Small intestine (tissue), 7 donors: ENCODE measurements at regions not wholly inside any gene's neighbourhood (a gene's known extent, or its start where the extent isn't known, plus 50 kb on each side); places are given as distances from the start of the nearest gene placed in this dataset.

Experiments used
- DNase-seq, 2 donors: peaks; one replicate each; pipeline versions ENCODE4 v3.0.0 to v3.0.0-alpha.2; 2013
- FAIRE-seq: peaks from 2 replicates; lab custom pipeline; 2012; peaks lifted over from hg19 to GRCh38; lab: Jason Lieb, UNC
- H3K27ac ChIP-seq, 3 donors: one replicate each; pipeline ENCODE4 v1.5.1; 2013; ENCODE audit warnings: low read length in 2 of 3, mild to moderate bottlenecking in 2 of 3, control low read depth in 1 of 3, inconsistent platforms in 1 of 3, low read depth in 1 of 3, moderate library complexity in 1 of 3
- H3K27me3 ChIP-seq, 3 donors: one replicate each; pipeline ENCODE4 v1.6.1; 2013; ENCODE audit warnings: low read length in 3 of 3, inconsistent platforms in 1 of 3; ENCODE audit not compliant: control insufficient read depth in 3 of 3, insufficient read depth in 3 of 3
- H3K36me3 ChIP-seq, 3 donors: one replicate each; pipeline ENCODE4 v1.6.1; 2013; ENCODE audit warnings: low read length in 3 of 3, inconsistent platforms in 1 of 3, low read depth in 1 of 3, mild to moderate bottlenecking in 1 of 3, moderate library complexity in 1 of 3; ENCODE audit not compliant: control insufficient read depth in 3 of 3, insufficient read depth in 2 of 3
- H3K4me1 ChIP-seq, 3 donors: one replicate each; pipeline ENCODE4 v1.6.1; 2013; ENCODE audit warnings: low read length in 2 of 3, inconsistent platforms in 1 of 3, low read depth in 1 of 3, mild to moderate bottlenecking in 1 of 3, moderate library complexity in 1 of 3; ENCODE audit not compliant: control insufficient read depth in 3 of 3, insufficient read depth in 2 of 3
- H3K4me3 ChIP-seq, 3 donors: one replicate each; pipeline ENCODE4 v1.5.1; 2013; ENCODE audit warnings: low read length in 3 of 3, control low read depth in 1 of 3, inconsistent platforms in 1 of 3, low read depth in 1 of 3, mild to moderate bottlenecking in 1 of 3, moderate library complexity in 1 of 3
- H3K9me3 ChIP-seq, 2 donors: one replicate each; pipeline ENCODE4 v1.6.1; 2013; ENCODE audit warnings: low read depth in 1 of 2, low read length in 1 of 2; ENCODE audit not compliant: control insufficient read depth in 2 of 2, insufficient read depth in 1 of 2
- WGBS, 3 donors: extraction: QIAGEN DNeasy Blood & Tissue Kit; methylation state at CpG; one replicate each; pipeline ENCODE4 v1.1.7; 2013; 5-methylcytosine and 5-hydroxymethylcytosine counted together
- donor health status: healthy with polysubstance abuse.
- donor health status: control.
- donor health status: control.
- donor health status: Bipolar disorder and iron deficiency.
- donor health status: healthy.

DNA sequence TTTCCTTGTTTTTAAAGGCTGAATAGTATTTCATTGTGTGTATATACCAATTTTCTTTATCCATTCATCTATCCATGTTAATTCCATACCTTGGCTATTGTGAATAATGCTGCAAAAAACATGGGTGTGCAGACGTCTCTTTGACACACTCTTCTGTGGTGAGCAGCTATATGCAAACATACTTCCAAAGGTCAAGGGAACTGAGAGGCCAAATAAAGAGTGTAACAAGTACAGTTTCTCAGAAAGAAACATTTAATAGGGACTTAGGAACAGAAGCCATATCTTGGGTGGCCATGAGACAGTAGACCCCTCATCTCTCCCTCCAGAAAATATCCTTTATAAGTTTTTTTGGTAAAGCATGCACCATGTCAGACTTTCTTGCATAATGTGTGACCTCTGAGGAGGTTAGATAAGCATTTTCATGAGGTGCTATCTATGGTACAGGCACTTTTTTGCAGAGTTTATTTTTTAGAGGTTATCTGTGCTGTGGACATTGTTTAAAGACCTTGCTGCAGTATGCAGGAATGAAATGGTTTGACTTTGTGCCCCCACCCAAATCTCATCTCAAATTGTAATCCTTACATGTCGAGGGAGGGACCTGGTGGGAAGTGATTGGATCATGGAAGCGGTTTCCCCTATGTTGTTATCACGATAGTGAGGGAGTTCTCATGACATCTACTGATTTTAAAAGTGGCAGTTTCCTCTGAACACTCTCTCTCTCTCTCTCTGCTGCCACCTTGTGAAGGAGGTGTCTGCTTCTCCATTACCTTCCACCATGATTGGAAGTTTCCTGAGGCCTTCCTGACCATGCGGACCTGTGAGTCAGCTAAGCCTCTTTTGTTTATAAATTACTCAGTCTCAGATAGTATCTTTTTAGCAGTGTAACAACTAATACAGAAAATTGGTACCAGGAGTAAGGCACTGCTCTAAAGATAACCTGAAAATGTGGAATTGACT, 1202.3 kb downstream of the GALC start:
- 56 to 74% (median 67%) methylated on average over 5 of the region's 5 CpGs for WGBS, 3 donors
- no peak for FAIRE-seq

DNA sequence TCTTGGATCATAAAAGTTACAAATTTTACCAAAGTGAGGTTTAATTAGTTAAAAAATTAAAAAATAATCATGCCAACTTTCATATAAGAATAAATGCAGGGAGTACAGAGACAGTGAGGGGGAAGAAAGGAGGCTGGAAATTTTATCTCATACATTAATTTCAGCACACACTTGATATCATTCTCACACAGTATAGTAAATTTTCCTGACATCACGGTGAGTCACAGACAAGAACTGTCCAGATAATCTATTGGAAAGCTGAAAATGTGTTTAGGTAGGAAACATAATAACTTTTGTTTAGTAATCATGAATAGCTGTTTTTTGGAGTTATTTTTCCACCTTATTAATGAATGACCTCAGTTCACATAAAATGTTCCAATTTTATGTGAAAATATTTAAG, 1204.8 kb downstream of the GALC start:
- no peak for FAIRE-seq
- Histone ChIP-seq H3K9me3 (no peaks in the 10 kb centered on the region), H3K36me3 (no peaks in the 10 kb centered on the region), H3K27ac (no peak overlapping the region), H3K27me3 (no peaks in the 10 kb centered on the region), H3K4me1 (no peaks in the 10 kb centered on the region), H3K4me3 (no peak overlapping the region)
- 73 to 91% (median 75%) methylated on average over 1 of the region's 1 CpG for WGBS, 3 donors
- DNase-seq = no peak

More for the DNA sequence above, 1202.3 kb downstream of the GALC start:
- Histone ChIP-seq H3K27me3 (no peaks in the 10 kb centered on the region), H3K4me1 (no peaks in the 10 kb centered on the region), H3K9me3 (no peaks in the 10 kb centered on the region), H3K27ac (no peak overlapping the region), H3K4me3 (no peak overlapping the region), H3K36me3 (no peaks in the 10 kb centered on the region)
- no peak for DNase-seq

DNA sequence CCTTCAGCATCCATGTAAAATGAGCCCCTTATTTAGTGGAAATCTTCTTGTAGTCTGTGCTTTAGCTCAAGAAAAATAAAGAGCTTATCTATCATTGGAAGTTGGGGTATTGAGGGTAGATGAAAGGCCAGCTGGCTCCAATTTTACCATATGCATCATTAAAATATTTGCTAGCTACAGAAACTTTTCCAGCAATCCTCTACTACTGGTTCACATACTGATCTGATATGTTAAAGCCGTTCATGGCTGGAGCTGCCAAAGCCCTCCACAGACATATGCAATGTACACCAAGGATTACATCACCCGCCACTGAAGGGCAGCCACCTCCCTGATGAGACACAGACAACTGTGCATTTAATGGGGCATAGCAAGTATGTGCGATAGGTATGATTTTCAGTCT, 1205.3 kb downstream of the GALC start:
- Histone ChIP-seq H3K27ac (no peak overlapping the region), H3K9me3 (no peaks in the 10 kb centered on the region), H3K36me3 (no peaks in the 10 kb centered on the region), H3K4me1 (no peaks in the 10 kb centered on the region), H3K4me3 (no peak overlapping the region), H3K27me3 (no peaks in the 10 kb centered on the region)
- 68 to 75% (median 70%) methylated on average over 3 of the region's 3 CpGs for WGBS, 3 donors
- DNase-seq (no peak), FAIRE-seq (no peak)

DNA sequence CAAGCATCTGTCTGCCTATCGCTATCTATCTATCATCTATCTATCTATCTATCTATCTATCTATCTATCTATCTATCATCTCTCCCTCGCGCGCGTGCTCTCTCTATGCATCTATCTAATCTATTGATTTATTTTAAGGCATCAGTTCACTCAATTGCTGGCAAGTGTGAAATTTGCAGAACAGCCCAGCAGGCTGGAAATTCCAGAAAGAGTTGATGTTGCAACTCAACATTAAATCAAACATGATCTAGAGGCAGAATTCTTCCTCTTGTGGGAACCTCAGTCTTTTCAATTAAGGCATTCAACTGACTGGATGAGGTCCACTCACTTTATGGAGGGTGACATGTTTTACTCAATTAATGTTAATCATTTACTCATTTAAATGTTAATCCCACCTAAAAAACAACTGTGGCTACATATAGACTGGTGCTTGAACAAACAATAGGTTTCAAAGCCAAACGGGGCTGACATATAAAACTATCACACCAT, 1210.8 kb downstream of the GALC start:
- no peaks in the 10 kb centered on the region for H3K9me3 ChIP-seq
- H3K36me3 ChIP-seq = no peaks in the 10 kb centered on the region
- WGBS, 3 donors = 84 to 90% (median 89%) methylated on average over 6 of the region's 6 CpGs
- H3K27ac ChIP-seq = no peak overlapping the region
- FAIRE-seq (no peak), DNase-seq (no peak)
- no peaks in the 10 kb centered on the region for H3K4me1 ChIP-seq
- H3K27me3 ChIP-seq = no peaks in the 10 kb centered on the region
- H3K4me3 ChIP-seq = no peak overlapping the region

DNA sequence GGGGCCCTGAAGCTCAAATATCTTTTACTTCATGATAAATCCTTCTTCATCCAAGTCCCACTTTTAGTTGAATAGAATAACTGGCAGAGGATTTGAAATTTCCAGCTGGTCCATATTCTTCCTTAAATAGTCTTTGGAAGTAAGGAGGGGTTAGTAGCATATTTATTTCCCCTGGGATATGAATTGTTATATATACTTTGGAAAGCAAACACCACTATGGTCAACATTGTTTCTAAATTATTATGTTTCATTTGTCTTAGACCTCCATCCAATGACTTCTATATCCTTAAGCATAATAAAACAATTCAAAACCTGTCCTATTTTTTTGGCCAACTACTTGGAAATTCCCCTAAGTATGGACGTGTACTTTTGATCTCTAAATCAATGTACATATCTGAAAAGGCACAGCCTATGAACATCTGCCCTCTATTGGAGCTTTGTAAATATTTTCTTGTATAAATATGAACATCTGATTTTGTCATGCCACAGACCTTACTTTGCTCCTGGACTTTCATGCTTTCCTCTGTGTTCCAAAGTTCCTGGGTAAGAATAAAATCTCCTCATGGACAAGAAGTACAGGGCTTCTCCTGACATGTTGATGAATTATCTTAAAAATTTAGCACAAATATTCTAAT, 1212.0 kb downstream of the GALC start:
- H3K9me3 ChIP-seq = no peaks in the 10 kb centered on the region
- H3K27ac ChIP-seq = no peak overlapping the region
- H3K36me3 ChIP-seq = no peaks in the 10 kb centered on the region
- no peak overlapping the region for H3K4me3 ChIP-seq
- no peak for FAIRE-seq
- no peaks in the 10 kb centered on the region for H3K4me1 ChIP-seq
- H3K27me3 ChIP-seq = no peaks in the 10 kb centered on the region
- 9 to 34% (median 13%) methylated on average over 1 of the region's 1 CpG for WGBS, 3 donors
- no peak for DNase-seq

DNA sequence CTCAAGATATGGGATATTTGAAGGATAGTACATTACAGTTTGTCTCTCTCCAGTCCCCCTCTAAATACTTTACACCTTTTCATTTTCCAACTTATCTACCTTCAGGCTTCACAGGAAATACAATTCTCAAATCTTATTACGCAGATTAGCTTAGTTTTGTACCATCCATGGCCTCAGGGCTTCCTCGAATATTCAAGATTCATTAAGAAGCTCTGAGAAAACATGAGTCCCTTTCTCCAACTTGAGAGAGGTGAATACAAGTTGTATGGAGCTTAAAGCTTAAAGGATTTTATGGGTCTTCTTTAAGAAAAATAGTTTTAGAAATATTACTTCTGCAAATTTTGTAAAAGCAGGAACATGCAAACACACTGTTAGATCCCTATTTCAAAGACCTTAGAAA, 1212.5 kb downstream of the GALC start:
- no peak for FAIRE-seq
- no peaks in the 10 kb centered on the region for H3K36me3 ChIP-seq
- H3K4me3 ChIP-seq = no peak overlapping the region

DNA sequence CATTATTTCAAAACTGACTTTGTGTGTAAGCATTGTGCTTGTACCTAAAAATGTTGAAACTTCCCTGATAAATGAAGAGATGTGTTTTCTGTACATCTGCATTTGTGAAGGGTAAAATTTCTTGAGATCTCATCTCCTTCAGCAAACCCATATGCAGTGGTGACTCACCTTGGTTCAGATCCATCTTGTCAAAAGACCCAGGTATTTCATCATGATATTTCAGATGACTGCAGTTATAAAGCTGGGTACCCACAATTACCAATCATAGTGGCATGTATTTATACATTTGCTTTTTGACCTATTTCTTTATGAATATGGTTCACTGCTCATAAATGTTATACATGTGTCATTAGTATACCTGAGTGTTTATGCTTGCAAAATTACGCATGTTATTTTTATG, 1213.6 kb downstream of the GALC start:
- no peaks in the 10 kb centered on the region for H3K4me1 ChIP-seq
- no peaks in the 10 kb centered on the region for H3K36me3 ChIP-seq
- H3K27ac ChIP-seq = no peak overlapping the region
- 92 to 99% (median 98%) methylated on average over 1 of the region's 1 CpG for WGBS, 3 donors
- H3K9me3 ChIP-seq = no peaks in the 10 kb centered on the region
- FAIRE-seq (no peak), DNase-seq (no peak)
- H3K4me3 ChIP-seq = no peak overlapping the region
- H3K27me3 ChIP-seq = no peaks in the 10 kb centered on the region

More for the DNA sequence above, 1212.5 kb downstream of the GALC start:
- Histone ChIP-seq H3K4me1 (no peaks in the 10 kb centered on the region), H3K27ac (no peak overlapping the region), H3K27me3 (no peaks in the 10 kb centered on the region), H3K9me3 (no peaks in the 10 kb centered on the region)
- DNase-seq = no peak
- 59 to 86% (median 77%) methylated on average over 2 of the region's 2 CpGs for WGBS, 3 donors

DNA sequence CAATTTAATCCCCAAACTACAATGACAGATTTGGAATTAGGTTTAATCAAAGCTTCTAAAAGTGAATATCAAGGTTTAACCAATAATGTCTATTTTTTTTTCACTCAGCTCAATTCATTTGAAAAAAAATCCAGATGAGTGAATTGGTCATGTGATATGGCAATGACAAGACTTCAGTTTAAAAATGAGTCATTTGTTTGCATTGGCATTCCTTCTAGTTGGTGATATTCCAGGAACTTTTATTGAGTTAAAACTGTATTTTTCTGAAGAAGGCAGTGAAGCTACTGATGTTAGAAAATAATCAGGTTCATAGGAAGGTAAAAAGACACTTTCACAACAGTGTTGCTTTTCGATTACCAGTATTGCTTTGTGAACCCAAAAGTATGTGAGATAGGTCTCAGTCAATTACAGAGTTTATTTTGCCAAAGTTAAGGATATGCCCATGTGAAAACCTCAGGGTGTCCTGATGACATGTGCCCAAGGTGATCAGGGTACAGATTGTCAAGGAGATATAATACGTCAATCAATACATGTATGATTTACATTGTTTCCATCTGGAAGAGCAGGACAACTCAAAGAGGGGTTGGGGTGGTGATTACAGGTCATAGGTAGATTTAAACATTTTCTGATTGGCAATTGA, 1214.9 kb downstream of the GALC start:
- no peak for DNase-seq
- Histone ChIP-seq H3K9me3 (no peaks in the 10 kb centered on the region), H3K4me3 (no peak overlapping the region), H3K27me3 (no peaks in the 10 kb centered on the region), H3K36me3 (no peaks in the 10 kb centered on the region), H3K4me1 (no peaks in the 10 kb centered on the region), H3K27ac (no peak overlapping the region)
- no peak for FAIRE-seq
- 68 to 83% (median 79%) methylated on average over 2 of the region's 2 CpGs for WGBS, 3 donors
